RPMI7951 (cell line): ENCODE measurements at regions not wholly inside any gene's neighbourhood (a gene's known extent, or its start where the extent isn't known, plus 50 kb on each side); places are given as distances from the start of the nearest gene placed in this dataset.

Experiments
- DNase-seq: peaks from one replicate; pipeline ENCODE4 v3.0.0-alpha.2; 2012; ENCODE audit warnings: low read depth

GRCh38 chr1:168871531-168871930 is 142.5 kb upstream of the DPT start:
- no peak for DNase-seq

DNA sequence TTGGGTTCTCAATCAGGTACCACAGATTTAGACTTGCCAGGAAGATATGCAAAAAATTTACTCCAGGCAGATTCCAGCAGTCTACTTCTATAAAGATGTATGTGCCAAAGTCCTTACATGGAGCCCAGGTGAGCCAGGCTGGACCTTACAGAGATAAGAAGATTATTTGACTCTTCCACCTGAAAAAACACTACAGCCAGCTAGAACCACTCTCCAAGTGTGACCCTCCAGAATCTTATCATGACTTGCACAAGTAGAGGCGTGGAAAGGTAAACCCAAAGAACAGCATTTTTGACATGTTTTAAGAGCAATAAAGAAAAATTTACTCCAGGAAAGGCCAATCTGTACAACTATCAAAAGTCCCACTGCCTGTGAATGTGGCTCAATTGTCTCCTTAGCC is 146.8 kb upstream of the DPT start:
- DNase-seq, result no peak

DNA sequence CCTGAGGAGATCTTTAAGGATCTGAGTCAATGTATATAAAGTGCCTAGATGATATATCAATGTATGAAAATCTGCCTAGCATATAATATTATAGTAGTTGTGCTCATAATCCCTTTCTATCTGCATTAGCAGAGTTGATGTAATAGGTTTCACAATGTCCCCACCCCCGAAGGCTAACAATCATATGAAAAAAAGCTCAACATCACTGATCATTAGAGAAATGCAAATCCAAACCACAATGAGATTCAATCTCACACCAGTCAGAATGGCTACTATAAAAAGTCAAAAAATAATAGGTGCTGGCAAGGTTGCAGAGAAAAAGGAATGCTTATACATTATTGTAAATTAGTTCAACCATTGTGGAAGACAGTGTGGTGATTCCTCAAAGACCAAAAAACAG is 147.8 kb upstream of the DPT start:
- DNase-seq, result no peak

GRCh38 chr1:168879896-168880734 is 151.1 kb upstream of the DPT start:
- DNase-seq, result peak; percentile 2

DNA sequence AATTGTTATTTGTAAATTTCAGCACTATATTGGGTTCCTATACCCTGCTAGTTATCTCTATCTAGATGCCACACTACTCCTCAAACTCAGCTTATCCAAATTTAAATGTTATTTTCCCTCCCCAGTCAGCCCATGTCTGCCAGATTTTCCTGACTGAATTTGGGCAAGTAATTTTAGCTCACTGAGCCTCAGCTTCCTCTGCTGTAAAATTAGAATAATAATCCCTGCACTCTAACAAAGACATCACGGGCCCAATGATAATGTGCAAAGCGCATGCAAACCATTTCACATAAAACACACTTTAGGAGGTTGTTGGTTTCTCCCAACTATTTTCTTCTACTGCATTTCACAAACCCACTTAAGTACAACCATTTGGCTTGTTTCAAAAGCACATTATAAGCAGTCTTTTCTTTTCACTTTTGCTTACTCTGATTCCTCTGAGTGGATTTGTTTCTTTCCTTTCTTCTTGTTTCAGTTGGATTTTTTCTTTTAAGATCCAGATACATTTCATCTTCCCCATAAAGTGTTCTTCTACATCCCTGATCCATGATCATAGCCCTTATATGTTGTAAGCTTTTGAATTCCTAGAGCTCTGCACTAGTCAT is 152.8 kb upstream of the DPT start:
- DNase-seq, result no peak

GRCh38 chr1:168887381-168887780 is 158.4 kb upstream of the DPT start:
- no peak for DNase-seq

DNA sequence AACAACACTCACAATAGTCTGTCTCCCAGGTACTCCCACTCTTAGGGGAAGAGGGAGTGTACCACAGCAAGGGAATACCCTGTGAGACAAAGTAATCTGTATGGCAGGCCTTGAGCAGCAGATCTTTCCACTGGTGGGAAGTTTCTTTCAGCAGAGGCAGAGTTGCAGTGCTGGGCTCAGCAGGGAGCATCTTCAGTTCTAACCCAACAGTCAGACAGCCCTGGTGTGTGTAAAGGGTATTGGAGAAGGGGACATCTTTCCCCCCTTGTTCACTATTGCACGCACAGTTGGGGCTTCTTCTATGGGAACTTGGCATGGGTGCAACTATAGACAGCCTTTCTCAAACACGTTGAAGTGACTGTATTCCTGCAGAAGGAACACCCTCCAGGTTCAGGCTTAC is 159.4 kb upstream of the DPT start:
- no peak for DNase-seq

- no peak for DNase-seq
Measured at GRCh38 chr1:168892931-168893330, 163.9 kb upstream of the DPT start.

GRCh38 chr1:168893359-168893801 is 164.4 kb upstream of the DPT start:
- no peak for DNase-seq

DNA sequence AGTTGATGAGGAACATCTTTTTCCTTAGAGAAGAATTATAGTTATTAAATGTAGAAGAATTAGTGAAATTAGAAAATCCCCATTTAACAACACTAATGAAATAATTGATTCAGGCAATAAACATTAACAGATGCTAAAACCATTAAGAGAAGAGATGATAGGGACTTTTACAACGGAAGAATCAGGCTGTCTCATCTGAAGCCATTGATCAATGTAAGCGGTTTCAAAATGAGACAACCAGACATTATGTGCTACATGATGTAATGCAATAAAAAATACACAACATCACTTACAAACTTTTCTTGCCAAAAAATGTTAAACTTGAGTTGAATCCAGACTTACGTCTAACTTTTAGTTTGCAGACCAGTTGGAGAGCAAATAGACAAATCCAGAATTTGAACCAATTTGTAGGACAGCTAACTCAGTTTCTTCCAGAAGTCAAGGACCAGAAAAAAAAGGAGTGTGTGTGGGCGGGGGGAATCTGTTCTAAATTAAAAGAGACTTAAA is 165.4 kb upstream of the DPT start:
- DNase-seq, result no peak

DNA sequence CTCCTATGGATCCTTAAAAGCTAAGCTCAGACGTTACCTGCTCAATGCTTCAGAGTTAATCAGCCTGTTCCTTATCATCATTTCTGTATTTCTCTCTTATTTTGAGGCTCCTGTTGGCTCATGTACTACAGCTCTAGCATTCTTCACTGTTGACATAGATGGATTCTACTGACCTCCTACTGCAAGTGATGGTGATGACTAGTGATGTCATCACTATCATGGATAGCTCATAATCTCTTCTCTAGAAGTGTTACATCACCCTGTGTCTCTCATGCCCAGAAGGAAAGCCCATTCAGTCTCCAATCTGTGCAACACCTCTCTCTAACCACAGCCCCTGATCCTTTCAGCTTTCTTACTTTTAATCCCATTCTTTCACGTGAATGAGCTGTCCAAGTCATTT is 168.2 kb upstream of the DPT start:
- no peak for DNase-seq

- DNase-seq, result no peak
Measured at GRCh38 chr1:168903237-168903830, 174.3 kb upstream of the DPT start.

DNA sequence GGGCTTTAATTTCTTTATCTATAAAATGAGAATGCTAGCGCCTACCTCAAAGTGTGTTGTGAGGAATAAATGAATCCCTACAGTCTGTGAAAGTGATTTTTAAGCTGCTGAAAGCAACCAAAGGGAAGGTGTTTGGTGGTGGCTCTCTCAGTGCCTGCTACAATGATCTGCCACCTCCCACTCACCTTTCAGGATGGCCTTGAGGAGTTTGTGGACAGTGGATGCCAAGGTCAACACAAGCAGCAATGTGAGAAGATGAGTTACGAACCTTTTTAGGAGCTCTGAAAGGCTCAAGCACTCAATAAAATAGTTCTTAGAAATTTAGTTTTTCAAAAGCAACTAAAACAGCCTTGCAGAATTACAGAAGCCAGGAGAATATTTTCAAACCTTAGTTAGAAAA is 176.6 kb upstream of the DPT start:
- DNase-seq, result no peak

GRCh38 chr1:168906367-168906766 is 177.4 kb upstream of the DPT start:
- no peak for DNase-seq

DNA sequence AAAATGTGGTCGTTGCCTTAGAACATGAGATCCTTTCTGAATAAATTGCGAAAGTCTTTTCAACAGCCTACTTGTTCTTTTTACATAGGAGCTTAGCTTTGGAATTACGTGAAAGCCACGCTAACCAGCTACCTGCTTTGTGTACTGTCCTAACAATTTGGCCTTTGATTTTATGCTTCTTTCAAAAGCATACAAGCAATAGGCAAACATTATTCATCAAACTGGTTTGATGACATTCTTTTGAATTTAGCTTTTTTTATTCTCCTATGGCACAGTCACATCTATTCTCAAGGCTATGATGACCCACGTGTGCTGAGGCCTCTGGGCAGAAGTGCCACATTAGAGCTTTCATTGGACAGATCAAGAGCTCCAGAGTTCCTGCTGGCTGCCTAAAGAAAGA is 178.0 kb upstream of the DPT start:
- DNase-seq, result no peak

DNA sequence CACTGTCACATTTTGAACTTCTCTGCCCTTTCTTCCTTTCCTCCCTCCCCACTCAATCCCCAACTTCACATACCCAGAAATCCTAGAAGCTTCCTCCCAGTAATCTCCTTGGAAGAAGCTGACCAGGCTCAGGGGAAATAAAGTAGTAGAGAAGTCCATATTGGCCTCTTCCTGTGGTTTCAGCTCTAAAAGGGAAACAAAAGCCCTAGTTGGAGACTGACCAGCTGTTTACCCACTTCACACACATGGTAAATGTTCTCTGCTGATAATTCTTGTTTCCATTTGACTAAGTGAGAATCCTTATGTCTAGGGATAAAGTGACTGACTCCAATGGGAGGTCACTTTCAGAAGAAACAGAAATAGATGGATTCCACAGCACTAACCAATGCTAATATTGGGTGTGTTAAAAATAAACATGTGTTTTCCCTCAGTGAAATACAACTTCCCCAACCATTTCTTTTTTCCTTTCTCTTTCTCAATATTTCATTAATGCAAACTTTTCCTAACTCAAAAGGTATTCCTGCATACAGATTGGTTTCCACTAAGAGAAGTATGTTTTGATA is 178.9 kb upstream of the DPT start:
- DNase-seq, result no peak

- no peak for DNase-seq
Measured at GRCh38 chr1:168910403-168910802, 181.4 kb upstream of the DPT start.

DNA sequence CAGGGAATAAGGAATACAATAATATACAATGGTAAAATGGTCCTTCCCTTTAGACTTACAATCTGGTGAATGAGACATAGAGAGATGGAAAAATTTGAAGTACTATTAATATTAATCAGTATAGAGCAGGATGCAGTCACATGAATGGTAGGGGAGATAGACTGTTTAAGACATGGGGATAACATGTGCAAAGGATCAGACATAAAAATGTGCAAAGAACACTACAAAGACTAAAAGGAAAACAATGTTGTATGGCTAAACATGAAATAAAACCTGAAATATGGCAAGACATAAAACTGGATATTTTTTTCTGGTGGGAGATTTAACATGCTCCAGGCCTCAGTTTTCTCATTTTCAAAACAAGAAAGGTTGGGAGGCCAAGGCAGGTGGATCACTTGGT is 182.4 kb upstream of the DPT start:
- DNase-seq, result no peak

- DNase-seq, result no peak
Measured at GRCh38 chr1:168913711-168914463, 184.9 kb upstream of the DPT start.

DNA sequence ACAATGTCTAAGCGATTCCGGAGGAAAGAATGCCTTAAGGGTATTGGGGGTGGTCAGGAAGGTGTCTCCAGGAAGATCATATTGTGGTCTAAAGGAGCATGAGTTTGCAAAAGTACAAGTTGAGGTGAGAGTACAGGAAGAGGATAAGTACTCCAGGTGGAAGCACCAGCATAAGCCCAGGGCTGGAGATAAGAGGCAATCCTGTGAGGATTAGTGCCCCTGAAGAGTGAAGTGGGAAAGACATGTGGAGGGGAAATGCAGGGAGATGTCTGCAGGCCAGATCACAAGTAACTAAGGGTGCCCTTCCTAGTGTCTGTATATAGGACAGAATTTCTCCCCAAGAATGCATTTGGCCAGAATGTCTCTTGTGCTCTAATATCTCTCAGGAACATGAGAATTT is 188.3 kb upstream of the DPT start:
- no peak for DNase-seq

- no peak for DNase-seq
Measured at GRCh38 chr1:168917796-168918195, 188.7 kb upstream of the ATP1B1 start.
